GM20431 (cell line): ENCODE measurements at regions not wholly inside any gene's neighbourhood (a gene's known extent, or its start where the extent isn't known, plus 50 kb on each side); places are given as distances from the start of the nearest gene placed in this dataset.

ENCODE experiments used
- in situ Hi-C: fragments of 300-500 bp; cut with MseI, MboI; formaldehyde crosslinking; loops from one replicate; pipeline ENCODE4 v1.15.0; 2020; ENCODE audit warnings: low sequenced_read_pairs; ENCODE audit not compliant: unreplicated experiment

GRCh38 chr5:2227433-2227832 is 344.7 kb upstream of the IRX4 start:
- in situ Hi-C loops, result no loop called here

DNA sequence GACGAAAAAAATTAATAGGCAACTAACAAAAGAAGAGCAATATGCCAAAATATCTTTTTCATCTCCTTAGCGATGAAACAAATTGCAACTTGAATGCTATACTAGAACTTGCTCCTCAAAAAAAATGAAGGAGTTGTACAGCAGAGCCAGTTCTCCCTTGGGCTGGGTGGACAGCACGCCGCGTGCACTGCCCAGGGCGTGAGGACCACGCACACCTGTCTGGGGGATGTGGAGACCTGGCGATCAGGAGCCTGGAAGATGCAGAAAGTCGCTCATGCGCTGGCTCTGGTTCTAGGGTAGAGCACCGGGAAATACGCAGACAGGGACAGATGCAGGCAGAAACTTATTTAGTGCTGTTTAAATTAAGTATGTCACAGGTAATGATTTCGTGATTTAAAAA is 342.0 kb upstream of the IRX4 start:
- in situ Hi-C loops, result no loop called here

DNA sequence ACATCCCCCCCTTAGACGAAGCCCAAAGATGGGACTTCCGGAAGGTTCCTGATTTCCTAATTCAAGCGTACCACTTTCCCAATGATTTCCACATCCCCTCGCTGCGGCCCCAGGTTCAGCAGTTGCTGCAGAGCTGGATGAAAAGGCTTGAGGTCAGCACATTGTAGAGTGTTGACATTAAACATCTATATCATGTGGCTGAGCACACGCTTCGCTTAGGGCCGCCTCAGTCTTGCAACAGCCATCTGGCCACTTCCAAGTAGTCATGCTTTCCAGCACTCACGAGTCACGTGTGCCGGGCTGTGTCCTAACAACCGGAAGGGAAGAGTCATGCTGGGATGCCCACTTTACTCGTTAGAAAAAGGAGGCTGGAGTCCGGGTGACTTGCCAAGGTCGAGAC is 340.6 kb upstream of the IRX4 start:
- in situ Hi-C loops, result no loop called here

GRCh38 chr5:2222246-2222992 is 339.7 kb upstream of the IRX4 start:
- in situ Hi-C loops, result no loop called here

- in situ Hi-C loops, result no loop called here
Measured at GRCh38 chr5:2221450-2221849, 338.7 kb upstream of the IRX4 start.

DNA sequence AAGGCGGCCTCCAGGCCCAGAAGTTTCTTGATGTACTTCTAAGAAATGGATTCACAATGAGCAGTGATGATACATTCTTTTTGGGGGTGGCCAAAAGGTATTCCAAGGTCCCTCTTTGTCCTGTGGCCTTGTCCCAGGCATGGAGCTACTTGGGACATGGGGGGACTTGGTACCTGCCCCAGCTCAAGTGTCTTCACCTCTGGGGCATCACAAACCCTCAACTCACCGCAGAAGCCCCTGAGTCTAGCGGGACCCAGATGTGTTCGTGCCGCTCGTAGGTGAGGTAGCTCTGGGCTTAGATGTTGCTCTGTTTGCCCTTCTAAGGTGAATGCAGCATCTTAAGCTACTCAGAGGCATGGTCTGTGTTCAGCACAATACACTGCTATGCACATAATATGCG is 338.0 kb upstream of the IRX4 start:
- in situ Hi-C loops, result no loop called here

DNA sequence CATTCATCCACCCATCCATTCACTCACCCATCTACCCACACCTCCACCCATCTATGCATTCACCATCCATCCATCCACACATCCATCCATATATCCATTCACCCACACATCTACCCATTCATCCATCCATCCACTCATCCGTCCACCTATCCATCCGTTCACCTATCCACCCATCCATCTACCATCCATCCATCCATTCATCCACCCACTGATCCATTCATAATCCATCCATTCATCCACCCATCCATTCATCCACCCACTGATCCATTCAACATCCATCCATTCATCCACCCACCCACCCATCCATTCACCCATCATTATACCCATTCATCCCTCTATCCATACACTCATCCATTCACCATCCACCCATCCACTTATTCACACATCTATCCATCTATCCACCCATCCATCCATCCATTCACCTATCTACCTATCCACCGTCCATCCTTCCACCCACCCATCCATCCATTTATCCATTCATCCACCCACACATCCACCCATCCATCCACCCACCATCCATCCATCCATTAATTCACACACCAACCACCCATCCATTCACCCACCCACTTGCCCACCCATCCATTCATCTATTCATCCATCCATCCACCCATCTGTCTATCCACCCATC is 336.5 kb upstream of the IRX4 start:
- in situ Hi-C loops, result no loop called here

GRCh38 chr5:2217219-2217618 is 334.5 kb upstream of the IRX4 start:
- in situ Hi-C loops, result no loop called here

DNA sequence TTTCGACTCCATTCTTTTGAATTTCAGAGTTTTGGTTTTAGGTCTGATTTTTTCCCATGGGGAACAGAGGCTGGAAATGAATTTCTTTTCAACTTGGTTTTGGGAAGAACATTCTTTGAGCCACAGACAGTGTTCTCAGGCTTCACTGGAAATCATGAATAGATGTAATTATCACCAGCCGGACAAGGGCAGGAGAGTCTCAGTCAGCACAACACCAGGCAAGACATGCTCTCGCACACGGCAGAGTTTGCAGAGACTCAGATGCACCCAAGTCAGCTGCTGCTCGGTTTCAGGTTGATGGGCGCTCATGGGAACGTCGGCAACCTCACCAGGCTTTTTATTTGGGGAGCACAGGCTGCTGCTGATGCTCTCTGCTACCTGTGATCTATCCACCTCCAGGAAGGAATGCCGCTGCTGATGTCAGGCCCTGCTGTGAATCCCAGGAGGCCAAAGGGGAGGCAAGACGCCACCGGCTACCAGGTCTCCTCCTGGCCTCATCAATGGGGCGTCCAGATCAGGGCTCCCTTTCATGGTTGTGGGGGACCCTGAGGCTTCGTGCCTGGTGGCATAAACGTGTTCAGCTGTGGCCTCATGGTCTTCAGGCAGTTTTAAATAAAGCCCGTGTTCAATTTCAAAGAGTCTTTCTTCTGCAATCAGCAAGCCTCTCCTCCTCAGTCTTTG is 332.3 kb upstream of the IRX4 start:
- in situ Hi-C loops, result no loop called here

- in situ Hi-C loops, result no loop called here
Measured at GRCh38 chr5:2213121-2213730, 330.5 kb upstream of the IRX4 start.

DNA sequence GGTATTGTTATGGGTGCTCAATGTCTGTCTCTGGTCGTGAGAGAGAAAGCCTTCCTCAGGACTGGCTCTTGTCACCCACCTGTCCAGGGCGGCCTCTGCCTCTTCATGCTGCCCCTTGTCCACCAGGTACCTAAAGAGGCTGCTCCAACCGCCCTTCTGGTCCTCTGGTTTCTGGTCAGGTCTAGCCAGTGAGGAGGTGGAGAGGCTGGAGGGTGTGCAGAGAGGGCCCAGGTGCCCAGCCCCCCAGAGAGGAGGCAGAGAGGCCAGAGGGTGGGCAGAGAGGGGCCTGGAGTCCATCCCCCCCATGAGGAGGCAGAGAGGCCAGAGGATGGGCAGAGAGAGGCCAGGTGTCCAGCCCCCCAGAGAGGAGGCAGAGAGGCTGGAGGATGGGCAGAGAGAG is 329.8 kb upstream of the IRX4 start:
- in situ Hi-C loops, result no loop called here

DNA sequence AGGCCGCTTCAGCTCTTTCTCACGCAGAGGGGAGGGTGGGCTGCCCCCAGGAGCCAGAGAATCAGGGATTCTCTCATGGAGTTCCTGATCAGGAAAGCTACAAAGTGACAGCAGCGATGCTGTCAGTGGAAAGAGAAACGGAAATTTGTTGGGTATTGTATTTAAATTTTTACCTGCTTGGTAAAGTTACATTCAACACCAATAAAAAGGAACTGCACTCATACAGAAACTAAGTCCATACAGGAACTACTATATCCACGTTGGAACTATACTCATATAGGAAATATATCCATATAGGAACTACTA is 325.5 kb upstream of the IRX4 start:
- in situ Hi-C loops, result no loop called here

- in situ Hi-C loops, result no loop called here
Measured at GRCh38 chr5:2207416-2208238, 324.9 kb upstream of the IRX4 start.

DNA sequence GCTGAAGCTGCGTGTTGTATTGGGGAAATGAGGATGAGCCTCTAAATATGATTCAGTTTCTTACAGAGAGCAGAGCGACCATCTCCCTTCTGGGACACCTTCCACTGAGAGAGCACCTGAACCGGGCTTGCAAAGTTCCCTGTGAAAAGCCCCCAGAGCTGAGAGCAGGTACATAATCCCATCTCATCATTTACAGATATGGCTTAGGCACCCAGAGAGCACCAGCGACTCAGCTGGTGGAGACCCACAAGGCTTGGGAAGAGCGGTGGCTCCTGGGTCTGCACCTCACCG is 324.3 kb upstream of the IRX4 start:
- in situ Hi-C loops, result no loop called here

GRCh38 chr5:2206293-2207108 is 323.8 kb upstream of the IRX4 start:
- in situ Hi-C loops, result no loop called here

DNA sequence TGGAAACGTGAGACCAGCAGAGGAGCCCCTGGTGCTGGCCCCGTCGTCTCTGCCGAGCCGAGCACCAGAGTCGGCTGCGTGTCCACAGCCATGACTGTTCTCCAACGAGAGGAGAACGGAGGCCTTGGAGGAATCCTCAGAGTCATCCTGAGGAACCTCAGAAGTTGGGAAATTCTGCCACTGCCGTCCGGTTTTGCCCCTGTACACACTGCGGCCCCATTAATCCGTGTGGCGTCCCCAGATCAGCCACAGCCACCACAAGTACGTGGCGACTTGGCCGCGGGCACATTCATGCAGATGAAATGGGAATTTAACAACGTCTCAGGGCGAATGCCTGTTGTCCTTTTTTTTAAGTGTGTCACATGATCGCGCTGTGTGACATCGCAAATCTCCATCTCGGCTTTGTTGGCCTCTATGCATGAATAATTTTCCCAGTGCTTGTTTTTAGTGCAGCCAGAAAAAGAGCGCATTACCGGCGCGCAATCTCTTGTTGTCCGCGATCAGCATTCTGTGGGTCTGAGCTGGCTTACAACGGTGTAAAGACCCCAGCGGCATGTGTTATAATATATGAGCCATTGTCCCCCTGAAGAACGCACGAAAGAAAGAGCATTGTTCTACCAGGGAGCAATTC is 323.0 kb upstream of the IRX4 start:
- in situ Hi-C loops, result no loop called here

DNA sequence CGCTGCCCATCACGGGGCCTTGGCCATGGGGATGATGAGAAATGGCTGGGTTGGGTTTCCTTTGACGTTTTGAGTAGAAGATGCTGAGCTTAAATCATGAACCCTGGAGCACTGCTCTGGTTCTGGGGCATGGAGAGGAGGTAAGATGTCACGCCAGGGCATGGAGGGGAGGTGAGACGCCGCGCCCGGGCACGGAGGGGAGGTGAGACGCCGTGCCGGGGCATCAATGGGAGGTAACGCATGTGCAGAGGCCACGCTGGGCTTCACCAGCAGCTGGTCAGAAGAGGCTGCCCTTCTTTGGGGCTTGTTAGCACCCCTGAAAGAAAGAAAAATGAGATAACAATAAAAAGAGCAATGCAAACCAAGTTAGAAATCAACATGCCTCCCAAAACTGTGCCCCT is 322.5 kb upstream of the IRX4 start:
- in situ Hi-C loops, result no loop called here

DNA sequence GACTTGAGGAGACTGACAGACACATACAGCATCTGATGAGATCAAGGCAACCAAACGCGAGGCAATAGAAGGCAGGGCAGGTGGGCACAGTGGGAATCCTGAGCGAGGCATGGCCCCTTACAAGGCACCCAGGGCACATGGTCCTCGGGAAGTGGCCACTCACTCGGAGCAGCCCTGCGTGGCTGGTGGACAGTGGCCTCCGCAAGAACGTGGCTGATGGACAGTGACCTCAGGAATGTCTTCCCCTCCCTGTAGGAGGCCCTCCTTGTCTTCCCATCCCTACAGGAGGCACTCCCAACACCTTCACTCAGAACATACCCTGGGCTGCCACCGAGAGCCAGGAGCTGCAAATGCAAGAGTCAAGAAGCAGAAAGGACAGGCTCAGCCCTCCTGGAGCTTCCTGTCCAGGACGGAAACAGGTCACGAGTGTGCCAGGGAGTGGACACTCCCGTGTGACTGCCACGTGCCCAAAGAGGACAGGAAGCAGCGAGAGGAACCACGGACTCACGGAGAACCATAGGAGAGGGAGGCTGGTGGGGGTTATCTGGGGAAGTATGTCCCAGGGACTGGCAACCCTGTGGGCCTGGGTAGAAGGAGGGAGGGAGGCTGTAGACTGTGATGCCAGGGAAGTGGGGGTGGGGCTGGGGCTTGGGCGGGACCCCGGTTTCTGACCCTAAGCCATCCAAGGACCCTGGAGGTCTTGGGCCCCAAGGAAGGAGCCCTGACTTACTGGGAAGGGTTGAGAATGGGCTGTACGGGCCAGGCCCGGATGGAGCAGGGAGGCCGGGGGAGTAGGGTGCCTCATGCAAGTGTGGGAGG is 321.9 kb upstream of the IRX4 start:
- in situ Hi-C loops, result no loop called here

- in situ Hi-C loops, result no loop called here
Measured at GRCh38 chr5:2203774-2204173, 321.0 kb upstream of the IRX4 start.
